ENCODE measurements at regions not wholly inside any gene's neighbourhood (a gene's known extent, or its start where the extent isn't known, plus 50 kb on each side); places are given as distances from the start of the nearest gene placed in this dataset.

DNA sequence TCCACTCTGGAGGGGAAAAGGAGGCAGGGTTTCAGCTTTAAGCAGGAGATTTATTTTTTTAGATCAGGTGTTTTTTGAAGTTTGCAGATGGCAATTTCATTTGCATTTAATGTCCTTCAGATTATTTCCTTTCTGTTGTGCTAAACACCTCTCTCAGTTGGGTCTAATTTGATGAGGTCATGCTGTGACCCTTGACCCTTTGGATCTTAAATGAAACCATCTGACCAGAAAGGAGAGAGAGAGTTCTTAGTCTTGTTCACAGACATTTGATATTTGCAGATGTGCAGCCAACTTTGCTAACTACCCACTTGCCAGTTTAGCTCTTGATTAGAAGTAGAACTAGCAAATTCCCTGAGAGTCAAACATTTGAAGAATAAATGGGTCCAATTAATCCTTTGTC is 101.5 kb upstream of the RAB11FIP2 start:
- no peak for DNase-seq (ENCODE audit: low read depth, low spot score)
- ChIA-PET CTCF (no interaction called here), POLR2A (no interaction called here)
- TF ChIP-seq, protein P1, sequence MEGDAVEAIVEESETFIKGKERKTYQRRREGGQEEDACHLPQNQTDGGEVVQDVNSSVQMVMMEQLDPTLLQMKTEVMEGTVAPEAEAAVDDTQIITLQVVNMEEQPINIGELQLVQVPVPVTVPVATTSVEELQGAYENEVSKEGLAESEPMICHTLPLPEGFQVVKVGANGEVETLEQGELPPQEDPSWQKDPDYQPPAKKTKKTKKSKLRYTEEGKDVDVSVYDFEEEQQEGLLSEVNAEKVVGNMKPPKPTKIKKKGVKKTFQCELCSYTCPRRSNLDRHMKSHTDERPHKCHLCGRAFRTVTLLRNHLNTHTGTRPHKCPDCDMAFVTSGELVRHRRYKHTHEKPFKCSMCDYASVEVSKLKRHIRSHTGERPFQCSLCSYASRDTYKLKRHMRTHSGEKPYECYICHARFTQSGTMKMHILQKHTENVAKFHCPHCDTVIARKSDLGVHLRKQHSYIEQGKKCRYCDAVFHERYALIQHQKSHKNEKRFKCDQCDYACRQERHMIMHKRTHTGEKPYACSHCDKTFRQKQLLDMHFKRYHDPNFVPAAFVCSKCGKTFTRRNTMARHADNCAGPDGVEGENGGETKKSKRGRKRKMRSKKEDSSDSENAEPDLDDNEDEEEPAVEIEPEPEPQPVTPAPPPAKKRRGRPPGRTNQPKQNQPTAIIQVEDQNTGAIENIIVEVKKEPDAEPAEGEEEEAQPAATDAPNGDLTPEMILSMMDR (IDR thresholded peaks at IDR 0.05; ENCODE audit: low read depth, low read length): no peak
- Histone ChIP-seq H3K27me3 (ENCODE audit: control insufficient read depth, insufficient read depth, low read length) (no peaks in the 10 kb centered on the region), H3K9me3 (ENCODE audit: control insufficient read depth, insufficient read depth, low read length) (no peaks in the 10 kb centered on the region), H3K27ac (ENCODE audit: low read depth, low read length) (no peak overlapping the region), H3K4me3 (ENCODE audit: low read depth, low read length) (no peak overlapping the region)

DNA sequence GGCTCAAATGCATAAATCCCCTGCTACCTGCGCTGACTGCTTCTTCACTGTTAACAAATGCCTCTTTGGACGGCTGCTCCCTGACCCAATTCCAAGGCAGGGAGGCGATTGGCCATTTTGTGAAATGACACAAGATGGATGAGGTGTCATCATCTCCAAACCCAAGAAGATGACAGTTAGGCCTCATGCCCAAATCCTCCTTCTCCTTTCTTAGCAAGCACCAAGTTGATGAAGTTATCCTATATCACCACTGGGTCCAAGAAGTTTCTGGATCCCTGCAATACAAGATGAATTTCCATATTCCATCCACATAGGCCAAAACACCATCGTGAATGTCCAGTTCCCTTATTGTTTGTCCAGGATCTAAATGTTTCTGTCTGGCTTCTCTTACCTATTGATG is 98.5 kb upstream of the RAB11FIP2 start:
- ChIA-PET POLR2A (no interaction called here), CTCF (no interaction called here)
- Histone ChIP-seq H3K27me3 (ENCODE audit: control insufficient read depth, insufficient read depth, low read length) (no peaks in the 10 kb centered on the region), H3K27ac (ENCODE audit: low read depth, low read length) (no peak overlapping the region), H3K9me3 (ENCODE audit: control insufficient read depth, insufficient read depth, low read length) (no peaks in the 10 kb centered on the region), H3K4me3 (ENCODE audit: low read depth, low read length) (no peak overlapping the region)
- DNase-seq (ENCODE audit: low read depth, low spot score): no peak
- TF ChIP-seq, protein P1 (IDR thresholded peaks at IDR 0.05; ENCODE audit: low read depth, low read length): no peak

DNA sequence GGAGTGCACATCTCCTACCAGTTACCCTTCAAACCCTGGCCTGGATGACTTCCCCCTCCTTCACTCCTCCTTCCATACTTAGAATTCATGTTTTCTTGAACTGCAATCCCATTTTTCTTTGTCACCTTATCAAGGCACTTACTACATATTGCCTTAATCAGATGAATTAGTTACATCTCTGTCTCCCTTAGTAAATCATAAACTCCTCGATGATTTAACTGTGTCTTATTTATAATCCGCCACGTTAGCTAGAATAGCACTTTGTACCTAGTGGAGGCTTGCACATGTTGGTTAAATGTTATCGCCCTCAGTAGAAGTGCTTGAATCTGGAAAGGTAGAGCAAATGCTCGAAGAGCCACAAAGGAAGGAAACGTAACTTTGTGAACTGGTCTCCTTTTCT is 94.7 kb upstream of the RAB11FIP2 start:
- POLR2A ChIA-PET: no interaction called here
- Histone ChIP-seq H3K27me3 (ENCODE audit: control insufficient read depth, insufficient read depth, low read length) (no peaks in the 10 kb centered on the region), H3K4me3 (ENCODE audit: low read depth, low read length) (no peak overlapping the region), H3K27ac (ENCODE audit: low read depth, low read length) (no peak overlapping the region), H3K9me3 (ENCODE audit: control insufficient read depth, insufficient read depth, low read length) (no peaks in the 10 kb centered on the region)
- TF ChIP-seq, protein P1 (IDR thresholded peaks at IDR 0.05; ENCODE audit: low read depth, low read length): no peak
- DNase-seq (ENCODE audit: low read depth, low spot score): no peak
- CTCF ChIA-PET: interaction anchor here (1.7 kb wide), 1 partner anchor 645 kb away, joined by 4 read pairs; no protein-coding TSS in a partner anchor

DNA sequence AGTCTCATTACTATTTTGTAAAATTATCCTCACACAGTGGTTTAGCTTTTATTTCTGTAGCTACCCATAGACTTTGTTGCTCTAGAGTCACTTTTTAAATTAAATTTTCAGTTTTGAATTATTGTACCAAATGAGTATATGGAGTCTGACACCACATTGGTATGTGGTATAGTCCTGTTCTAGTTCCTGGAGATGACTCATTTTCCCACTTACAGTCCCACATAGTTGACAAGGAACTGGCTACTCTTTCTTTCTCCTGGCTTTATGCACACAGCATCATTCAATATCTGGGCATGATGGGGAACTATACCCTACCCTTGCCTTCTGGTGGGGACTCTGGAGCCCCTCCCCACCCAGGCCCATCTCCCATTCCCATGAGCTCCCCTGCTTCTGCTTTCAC is 92.6 kb upstream of the RAB11FIP2 start:
- ChIA-PET POLR2A (no interaction called here), CTCF (no interaction called here)
- no peak overlapping the region for H3K4me3 ChIP-seq (ENCODE audit: low read depth, low read length)
- TF ChIP-seq, protein P1 (IDR thresholded peaks at IDR 0.05; ENCODE audit: low read depth, low read length): no peak
- no peaks in the 10 kb centered on the region for H3K9me3 ChIP-seq (ENCODE audit: control insufficient read depth, insufficient read depth, low read length)
- H3K27me3 ChIP-seq (ENCODE audit: control insufficient read depth, insufficient read depth, low read length): no peaks in the 10 kb centered on the region
- H3K27ac ChIP-seq (ENCODE audit: low read depth, low read length): no peak overlapping the region
- no peak for DNase-seq (ENCODE audit: low read depth, low spot score)

DNA sequence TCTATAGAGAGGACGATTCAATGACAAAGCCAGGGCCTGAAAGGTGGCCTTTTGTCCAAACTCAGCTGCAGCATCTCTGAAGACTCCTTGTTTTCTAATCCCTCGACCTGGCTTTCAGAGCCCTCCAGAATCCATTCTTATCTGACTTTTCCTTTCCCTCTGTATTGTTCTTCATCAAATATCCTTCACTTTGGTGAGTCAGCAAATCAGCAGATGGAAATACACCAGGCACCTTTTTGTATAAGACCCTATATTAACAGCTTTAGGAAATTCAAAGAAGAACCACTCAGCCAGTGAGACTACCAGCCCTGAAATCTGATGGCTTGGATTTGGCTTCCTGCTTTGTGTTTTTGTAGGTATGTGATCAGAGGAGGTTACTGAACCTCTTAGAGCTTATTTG is 81.9 kb upstream of the RAB11FIP2 start:
- no peak overlapping the region for H3K4me3 ChIP-seq (ENCODE audit: low read depth, low read length)
- no peaks in the 10 kb centered on the region for H3K9me3 ChIP-seq (ENCODE audit: control insufficient read depth, insufficient read depth, low read length)
- H3K27ac ChIP-seq (ENCODE audit: low read depth, low read length): no peak overlapping the region
- POLR2A ChIA-PET: no interaction called here
- CTCF ChIA-PET: interaction anchor here (0.5 kb wide), 1 partner anchor 586 kb away, joined by 5 read pairs; no protein-coding TSS in a partner anchor
- TF ChIP-seq, protein P1 (IDR thresholded peaks at IDR 0.05; ENCODE audit: low read depth, low read length): no peak
- no peak for DNase-seq (ENCODE audit: low read depth, low spot score)
- no peaks in the 10 kb centered on the region for H3K27me3 ChIP-seq (ENCODE audit: control insufficient read depth, insufficient read depth, low read length)

All from AG04450 (cell line).